HG03460 (cell line): ENCODE measurements at regions not wholly inside any gene's neighbourhood (a gene's known extent, or its start where the extent isn't known, plus 50 kb on each side); places are given as distances from the start of the nearest gene placed in this dataset.
"Not testable (repeated sequence)": the region's sequence is repeated elsewhere in the genome, so short reads cannot be mapped to it uniquely, and the experiment has no call there.

ENCODE experiments used
- ATAC-seq: cut with Tn5 transposase; IDR thresholded peaks from one replicate; pipeline ENCODE4 v1.9.1; 2021; ENCODE audit not compliant: unreplicated experiment

DNA sequence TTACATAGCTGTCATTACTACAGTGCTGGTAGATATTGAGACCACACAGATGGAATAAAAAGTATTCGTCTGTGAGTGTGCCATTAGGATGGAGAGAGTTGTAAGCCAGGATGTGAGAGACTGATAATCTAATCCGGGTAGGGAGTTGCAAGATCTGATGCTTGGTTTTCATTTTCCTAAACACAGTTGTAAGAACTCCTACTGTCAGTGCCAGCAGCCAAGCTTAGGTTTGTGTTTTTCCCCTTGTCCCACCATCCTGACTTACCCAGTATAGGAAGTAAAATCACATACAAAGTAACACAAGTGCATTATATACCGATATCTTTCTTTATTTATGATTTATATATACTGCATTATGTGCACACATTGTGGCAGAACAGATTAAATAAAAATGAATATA lies 726.4 kb upstream of the PCDH20 start:
- no peak for ATAC-seq

DNA sequence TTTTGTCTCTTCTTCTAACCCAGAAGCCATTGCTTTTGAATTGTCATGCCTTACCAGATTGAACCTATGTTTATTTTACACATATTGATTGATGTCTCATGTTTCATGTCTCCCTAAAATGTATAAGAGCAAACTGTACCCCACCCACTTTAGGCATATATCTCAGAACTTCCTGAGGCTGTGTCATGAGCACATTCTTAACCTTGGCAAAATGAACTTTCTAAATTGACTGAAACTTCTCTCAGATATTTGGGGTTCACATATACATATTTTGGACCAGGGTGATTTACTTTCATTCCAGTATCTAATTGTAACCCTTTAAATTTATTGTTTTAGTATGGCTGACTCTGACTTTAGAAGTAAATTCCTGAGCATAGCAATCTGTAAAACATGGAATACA lies 723.9 kb upstream of the PCDH20 start:
- no peak for ATAC-seq

DNA sequence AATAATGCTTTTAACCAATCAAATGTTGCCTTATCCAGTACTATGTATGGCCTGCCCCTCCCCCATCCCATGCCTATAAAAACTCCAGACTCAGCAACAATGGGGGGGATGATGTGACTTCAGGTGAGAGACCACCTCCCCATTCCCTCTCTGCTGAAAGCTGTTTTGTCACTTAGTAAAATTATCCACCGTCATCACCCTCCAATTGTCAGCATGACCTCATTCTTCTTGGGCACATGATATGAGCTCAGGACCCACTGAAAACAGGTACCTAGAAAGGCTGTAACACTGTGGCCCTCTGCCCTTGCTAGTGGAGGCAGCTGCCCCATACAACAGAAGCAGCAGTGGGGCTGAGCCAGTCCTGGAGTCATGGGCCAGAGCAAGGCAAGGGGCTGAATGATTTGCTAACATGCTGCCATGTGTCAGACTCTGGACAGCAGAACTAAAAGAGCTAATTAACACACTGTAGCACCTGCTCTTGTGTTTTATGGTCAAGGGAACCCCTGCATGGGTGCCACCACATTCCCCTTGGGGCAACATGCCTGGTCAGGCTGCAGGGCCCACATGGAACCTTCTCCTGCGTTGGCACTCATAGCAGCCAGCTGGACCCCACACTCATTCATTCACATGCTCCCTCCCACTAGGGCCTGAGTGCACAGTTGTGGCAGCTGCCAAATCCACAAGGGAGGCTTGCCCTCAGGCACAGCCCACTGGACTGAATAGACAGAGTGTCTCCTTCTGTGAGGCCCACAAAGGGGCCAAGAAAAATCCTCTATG lies 722.2 kb upstream of the PCDH20 start:
- ATAC-seq, result no peak

DNA sequence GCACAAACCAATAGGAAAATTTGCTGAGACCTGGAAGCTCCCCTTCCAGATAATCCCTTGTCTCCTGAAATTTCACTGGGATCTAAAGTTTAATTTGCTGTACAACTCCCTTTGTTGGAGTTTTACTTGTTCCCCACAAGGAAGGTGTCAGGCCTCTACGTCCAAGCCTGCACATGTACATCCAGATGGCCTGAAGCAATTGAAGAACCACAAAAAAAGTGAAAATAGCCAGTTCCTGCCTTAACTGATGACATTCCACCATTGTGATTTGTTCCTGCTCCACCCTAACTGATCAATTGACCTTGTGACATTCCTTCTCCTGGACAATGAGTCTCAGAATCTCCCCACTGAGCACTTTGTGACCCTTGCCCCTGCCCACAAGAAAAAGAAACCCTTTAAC lies 716.0 kb upstream of the PCDH20 start:
- no peak for ATAC-seq

DNA sequence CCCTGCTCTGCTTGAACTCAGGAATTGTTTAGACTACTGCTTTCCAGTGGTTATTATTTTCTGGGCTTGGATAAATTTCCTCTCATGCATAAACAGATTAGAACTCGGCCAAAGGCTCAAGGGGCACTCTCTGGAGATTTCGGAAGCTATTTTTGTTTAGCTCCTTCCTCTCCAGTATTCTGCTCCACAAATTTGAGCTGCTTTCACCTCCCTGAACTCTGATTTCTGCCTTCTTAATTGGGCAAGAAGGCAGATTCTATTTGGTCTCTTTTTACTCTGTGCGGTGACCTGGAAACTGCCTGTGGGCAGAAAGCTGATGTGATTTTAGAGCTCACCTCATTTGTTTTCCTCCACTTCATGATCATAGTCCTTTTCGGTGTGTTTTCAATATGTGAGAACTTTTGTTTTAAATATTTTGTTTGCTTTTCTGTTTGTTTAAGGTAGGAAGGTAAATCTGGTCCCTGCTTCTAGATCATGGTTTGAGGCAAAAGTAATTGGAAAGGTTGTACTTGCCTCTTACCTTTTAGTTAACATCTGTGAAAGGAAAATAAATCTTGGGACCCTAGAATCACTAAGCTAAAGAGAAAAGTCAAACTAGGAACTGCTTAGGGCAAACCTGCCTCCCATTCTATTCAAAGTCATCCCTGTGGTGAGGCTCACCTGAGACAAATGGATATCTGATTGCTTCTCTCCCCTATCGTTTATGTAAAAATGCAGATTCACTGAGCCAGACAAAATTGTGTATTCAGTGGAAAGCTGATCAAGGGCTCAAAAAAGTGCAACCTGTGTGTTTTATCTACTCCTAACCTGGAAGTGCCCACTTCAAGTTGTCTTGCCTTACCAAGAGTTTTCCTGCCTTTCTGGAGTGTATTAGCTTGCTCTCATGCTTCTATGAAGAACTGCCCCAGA lies 714.7 kb upstream of the PCDH20 start:
- no peak for ATAC-seq

DNA sequence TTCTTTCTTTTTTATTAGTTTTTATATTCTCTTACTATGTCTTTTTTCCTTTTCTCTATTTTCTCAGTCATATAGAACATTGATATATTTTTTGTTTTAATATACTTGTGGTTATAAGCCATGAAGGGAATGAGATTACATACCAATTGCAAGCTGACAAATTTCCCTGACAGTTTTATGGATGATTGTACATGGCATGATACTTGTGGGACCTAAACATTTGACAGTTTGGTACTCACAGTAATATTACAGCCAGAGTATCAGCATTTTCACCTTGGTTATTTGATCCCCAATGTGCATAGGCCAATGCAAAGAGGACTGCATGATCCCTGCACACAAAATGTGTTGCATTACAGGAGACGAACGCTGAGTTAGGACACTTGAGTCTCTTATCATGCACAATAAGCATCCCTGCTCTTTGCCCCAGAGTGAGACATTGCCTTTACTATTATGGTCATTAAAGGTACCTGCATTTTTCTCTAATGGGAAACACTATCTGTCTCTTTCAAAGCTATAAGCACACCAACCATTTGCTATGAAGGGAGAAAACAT lies 713.4 kb upstream of the PCDH20 start:
- no peak for ATAC-seq

DNA sequence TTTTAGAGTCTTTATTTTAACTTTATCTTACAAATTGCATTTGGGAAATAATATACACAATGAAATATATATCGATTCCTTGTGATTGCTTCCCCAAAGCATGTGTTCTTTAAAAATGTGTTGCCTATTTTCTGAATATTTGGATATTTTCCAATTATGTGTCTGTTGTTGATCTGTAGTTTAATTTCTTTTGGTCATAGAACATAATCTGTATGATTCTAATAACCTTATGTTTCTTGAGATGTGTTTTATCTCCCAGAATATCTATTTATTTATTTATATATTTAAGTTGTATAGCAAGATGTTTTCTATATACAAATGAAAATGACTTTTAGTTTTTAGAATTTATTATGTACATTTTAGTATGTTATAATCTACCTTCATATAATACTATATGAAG lies 710.8 kb upstream of the PCDH20 start:
- ATAC-seq, result no peak

DNA sequence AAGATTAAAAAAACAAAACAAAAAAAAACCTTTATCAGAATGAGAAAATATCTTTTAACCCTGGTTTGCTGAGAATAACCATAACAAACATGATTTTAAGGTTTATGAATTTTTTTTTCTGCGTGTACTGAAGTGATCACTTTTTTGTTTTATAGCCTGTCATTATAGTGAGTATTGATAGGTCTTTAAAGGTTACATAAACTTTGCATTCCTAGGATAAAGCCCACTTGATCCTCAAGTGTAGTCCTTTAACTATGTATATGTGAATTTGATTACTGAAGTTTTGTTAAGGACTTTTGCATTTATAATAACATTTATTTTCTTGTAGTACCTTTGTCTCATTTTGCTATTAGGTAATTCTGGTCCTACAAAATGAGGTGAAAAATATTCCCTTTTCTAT lies 709.8 kb upstream of the PCDH20 start:
- no peak for ATAC-seq

DNA sequence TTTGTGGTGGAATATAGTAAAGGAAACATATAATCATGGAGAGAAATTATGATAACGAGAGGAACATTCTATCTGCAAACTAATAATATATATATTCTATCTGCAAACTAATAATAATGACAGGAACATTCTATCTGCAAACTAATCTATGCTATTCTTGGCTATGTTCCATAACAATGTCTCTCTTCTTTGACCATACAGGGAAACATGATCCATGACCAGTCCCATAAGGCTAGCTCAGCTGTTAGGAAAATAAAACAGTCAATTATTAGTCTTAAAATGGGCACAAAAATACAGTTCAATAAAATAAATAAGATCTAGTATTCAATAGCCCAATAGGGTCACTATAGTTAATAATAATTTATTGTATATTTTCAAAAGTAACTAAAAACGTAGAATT lies 707.8 kb upstream of the PCDH20 start:
- no peak for ATAC-seq

DNA sequence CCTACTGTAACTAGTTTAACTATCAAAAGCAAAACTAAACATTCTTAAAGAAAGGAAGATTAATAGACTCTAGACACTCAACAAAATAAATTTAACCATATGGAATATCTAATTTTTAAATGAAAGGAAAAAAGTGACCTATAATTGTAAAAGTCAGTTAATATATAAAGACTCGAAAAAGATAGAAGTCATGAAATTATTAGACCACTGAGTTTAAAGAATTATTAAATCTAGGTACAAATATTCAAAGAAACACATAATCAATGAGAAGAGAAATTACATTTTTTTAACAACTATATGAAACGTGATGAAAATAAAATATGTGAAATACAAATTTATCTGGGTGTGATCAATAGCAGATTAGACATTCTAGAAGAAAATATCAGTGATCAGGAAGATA lies 706.8 kb upstream of the PCDH20 start:
- no peak for ATAC-seq

DNA sequence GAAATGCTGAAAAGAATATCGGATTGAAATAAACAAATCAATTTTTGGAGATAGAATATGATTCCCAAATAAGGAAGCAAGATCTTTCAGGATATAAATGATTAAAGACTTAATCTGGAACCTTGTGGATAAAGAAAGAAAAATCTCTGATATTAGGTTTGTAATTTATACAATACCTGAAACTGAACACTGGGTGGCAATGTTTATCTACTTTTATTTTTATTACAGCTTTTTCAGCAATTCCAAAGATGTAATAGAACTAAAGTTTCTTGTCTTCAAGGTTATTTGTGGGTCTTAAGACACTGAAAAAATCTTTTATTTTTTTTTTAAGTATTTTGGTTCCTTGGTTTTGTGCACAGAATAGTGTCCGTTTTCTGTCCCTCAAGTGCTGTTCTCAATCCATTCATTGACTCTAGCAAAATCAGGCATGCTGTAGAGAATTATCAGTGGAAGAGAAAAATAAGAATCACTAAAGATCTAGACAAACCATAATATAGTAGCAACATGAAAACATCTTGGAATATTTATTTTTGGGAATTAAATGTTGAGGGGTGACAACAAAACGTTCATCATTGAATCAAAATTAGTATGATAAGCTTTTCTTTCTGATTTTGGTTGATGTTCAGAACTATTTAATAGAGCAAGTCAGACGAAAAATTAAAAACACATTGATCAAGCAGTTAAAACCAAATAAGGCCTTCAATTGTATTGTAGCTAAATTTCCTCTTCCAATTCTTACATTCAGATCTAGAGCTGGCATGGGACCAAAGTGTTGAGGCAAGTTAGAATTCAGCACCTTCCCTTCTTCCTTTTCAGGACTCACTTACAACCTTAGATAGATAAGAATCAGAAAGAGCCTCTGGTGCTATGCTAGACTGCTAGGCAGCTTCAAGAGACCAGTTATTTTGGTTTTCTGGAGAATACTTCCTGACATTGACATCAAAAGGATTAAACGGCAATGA lies 704.4 kb upstream of the PCDH20 start:
- ATAC-seq, result no peak

DNA sequence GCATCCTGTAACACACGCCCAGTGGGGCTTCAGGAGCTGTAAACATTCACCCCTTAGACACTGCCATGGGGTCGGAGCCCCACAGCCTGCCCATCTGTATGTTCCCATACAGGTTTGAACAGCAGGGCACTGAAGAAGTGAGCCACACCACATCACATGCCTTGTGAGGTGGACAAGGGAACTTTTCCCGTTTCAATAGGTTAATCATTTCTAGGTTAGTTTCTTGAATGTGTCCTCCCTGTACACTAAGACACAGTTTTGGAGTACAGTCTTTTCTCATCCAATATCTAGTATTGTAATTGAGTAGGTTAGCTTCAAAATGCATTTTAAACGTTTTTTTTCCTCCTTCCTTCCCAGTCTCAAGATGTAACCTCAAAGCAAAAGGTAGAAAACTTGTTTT lies 700.2 kb upstream of the PCDH20 start:
- no peak for ATAC-seq

DNA sequence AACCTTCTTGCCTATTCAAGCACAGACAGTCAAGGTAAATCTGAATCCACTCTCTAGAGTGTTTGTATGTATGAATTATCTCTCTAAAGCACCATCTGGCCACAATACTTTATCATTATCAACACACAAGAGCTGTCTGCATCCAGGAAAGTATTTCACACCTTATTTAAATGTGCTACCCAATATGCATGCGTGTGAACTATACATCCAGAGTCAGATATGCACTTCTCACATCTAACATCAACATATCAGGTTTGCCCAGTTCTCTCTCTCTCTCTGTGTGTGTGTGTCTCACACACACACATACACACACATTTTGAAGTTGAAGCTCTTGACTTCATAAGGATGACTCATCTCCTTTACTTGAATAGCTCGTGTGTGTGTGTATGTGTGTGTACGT lies 697.5 kb upstream of the PCDH20 start:
- no peak for ATAC-seq

DNA sequence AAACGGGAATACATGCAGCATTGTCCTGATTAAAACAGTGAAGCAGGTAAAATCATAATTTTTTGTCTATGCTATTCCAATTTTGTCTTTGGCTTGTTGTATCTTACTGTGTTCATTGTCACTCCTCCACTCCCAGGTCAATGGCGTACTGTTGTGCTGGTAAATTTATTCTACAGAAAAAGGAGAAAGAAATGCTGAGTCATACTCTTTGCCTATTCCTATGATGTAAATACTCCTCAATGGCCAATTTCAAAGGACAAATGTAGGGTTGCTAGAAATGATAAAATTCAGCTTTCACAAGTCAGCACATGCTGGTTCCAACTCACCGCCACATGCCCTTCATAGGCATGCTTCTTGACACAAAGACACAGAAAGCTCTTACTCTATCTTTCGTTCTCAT lies 694.4 kb upstream of the PCDH20 start:
- no peak for ATAC-seq

DNA sequence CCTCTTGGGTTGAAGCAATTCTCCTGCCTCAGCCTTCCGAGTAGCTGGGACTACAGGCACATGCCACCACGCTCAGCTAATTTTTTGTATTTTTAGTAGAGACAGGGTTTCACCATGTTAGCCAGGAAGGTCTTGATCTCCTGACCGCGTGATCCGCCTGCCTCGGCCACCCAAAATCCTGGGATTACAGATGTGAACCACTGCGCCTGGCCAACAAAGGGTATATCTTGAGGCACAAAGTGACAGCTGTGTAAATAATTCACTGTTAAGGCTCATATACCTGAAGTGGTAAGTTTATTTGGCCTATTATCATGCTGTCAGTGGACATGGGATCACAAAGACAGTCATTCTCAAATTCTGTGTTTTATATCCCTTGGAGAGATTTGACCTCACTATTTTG lies 688.5 kb upstream of the PCDH20 start:
- ATAC-seq, result not testable (repeated sequence)

DNA sequence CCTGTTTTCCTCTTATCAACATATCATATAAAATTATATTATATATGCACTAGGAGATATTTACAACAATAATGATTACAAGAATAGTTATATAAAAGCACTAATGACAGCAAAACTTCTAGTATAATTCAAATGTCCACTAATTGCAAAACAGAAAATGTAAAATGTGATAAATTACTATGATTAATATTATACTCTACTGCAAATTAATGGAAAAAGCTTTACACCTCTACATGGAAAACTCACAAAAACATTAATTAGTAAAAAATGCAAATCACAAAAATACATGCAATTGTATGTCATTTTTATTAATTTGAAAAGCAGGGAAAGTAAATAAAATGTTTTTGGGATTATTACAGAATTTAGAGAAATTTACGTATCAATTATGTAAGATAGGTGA lies 681.0 kb upstream of the PCDH20 start:
- no peak for ATAC-seq

DNA sequence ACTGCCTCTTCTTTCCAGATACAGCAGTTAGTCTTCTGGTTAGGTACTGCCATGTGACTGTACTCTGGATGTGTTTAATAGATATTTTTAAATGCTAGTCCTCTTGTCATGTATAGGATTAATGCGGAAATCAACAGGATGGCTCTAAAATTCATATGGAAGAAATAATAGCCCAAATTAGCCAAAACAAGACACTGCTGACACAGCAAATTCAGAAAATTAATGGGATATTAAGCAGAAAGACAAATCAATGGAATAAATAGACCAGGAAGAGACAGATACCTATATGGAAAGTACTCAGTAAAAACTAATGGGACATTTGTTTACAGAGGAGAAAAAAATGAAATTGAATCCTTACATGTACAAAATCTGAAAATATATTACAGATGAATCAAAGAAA lies 679.3 kb upstream of the PCDH20 start:
- no peak for ATAC-seq

DNA sequence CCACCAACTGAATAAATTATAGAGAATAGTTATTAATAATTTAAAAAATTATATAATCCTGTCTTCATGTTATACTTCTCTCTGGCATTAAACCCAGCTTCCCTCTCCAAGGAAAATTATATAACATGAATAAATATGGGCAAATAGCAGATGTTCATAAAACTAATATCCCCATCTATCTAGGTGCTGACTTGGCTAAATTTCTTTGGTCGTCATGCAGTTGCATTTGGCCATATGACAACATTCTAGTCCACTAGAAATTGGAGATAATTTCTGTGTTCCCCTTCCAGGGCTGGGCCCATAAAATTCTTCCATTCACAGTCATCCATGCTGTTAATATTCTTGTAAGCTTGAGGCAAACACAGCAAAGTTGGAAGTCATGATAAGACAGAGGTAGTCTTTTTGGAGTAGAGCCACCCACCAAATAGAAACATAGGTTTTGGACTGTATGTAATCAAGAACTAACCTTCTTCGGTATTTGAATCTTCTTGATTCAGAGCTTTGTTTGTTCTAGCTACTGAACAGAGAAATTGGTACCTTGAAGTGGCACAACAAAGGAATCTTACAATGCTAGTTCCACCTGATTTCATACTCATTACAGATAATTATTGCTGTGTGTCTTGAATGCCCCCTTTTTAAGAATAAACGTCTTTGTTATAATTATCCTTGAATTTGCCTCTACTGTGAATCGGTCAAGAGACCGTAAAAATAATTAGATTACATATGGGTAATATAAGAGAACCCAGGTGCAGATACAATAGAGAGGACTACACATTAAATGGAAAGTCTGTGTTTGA lies 678.5 kb upstream of the PCDH20 start:
- ATAC-seq, result no peak

DNA sequence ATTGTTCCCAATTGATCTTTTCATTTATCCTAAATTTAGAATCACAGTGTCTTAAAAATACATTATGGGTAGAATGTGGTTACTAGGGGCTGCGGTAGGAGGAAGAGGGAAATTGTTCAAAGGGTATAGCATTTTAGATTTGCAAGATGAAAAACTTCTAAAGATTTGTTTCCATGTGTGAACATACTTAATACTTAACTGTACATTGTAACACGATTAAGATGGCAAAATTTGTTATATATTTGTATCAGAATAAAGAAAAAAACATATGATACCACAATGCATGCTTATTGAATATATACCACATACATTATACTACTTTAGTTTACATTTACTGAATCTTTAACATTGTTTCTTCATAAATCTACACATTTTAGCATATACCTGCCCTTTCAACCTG lies 677.3 kb upstream of the PCDH20 start:
- no peak for ATAC-seq

DNA sequence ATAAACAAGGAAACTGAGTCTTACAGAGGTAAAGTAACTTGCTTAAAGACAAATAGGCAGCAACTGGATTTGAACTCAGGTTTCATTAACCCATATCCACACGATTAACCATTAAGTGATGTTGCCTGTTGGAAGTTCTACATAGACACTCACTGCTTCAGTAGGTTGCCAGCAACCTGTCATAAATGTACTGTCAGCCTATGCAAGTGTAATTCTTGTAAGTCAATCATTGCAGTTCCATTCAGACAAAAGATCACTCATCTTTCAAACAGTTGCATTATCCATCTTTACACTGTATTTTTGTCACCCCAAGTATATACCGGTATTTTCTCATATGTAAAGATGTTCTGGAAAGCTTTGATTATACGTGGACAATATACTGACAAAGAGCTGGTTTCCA lies 676.9 kb upstream of the PCDH20 start:
- no peak for ATAC-seq
